PC-3 (cell line): ENCODE measurements at regions not wholly inside any gene's neighbourhood (a gene's known extent, or its start where the extent isn't known, plus 50 kb on each side); places are given as distances from the start of the nearest gene placed in this dataset.

Experiments
- ATAC-seq: fragments of 200-7000 bp; cut with Tn5 transposase; 2 replicates; pipeline ENCODE4 v1.9.1; 2020; ENCODE audit warnings: mild to moderate bottlenecking, moderate library complexity
- BruUV-seq: library from RNA; stranded (reverse); fragments of 400-500 nt; replicated peaks from 2 replicates; lab custom pipeline; 2021; lab: Mats Ljungman, UMichigan
- CTCF ChIA-PET: fragments of 300-600 bp; sonication (Branson Sonifier 250); formaldehyde crosslinking; loops from one replicate; lab custom pipeline; 2022; ENCODE audit warnings: antibody characterized with exemption; lab: Charles Lee
- POLR2A ChIA-PET: fragments of 300-600 bp; sonication (Branson Sonifier 250); formaldehyde crosslinking; loops from one replicate; lab custom pipeline; 2022; ENCODE audit warnings: antibody characterized with exemption; ENCODE audit not compliant: unreplicated experiment; lab: Charles Lee
- DNase-seq: peaks from one replicate; pipeline ENCODE4 v3.0.0-alpha.2; 2015
- H2AFZ ChIP-seq: fragments of 300-600 bp; sonication (generic); 2 replicates; pipeline ENCODE4 v1.6.0; 2016; ENCODE audit warnings: antibody characterized with exemption, low read length
- H3F3A ChIP-seq: fragments of 300-600 bp; sonication (generic); one replicate; pipeline ENCODE4 v1.6.0; 2017; ENCODE audit warnings: antibody characterized with exemption, low read length, control low read depth, mild to moderate bottlenecking; ENCODE audit not compliant: unreplicated experiment
- H3K27ac ChIP-seq: fragments of 300-600 bp; sonication (generic); 2 replicates; pipeline ENCODE4 v1.5.1; 2016; ENCODE audit warnings: mild to moderate bottlenecking, low read length
- H3K27me3 ChIP-seq: fragments of 300-600 bp; sonication (generic); 2 replicates; pipeline ENCODE4 v1.6.1; 2016; ENCODE audit warnings: low read length, mixed read lengths
- H3K36me3 ChIP-seq: fragments of 300-600 bp; sonication (generic); 2 replicates; pipeline ENCODE4 v1.6.1; 2016; ENCODE audit warnings: low read depth, mixed run types, low read length, mixed read lengths
- H3K4me1 ChIP-seq: fragments of 300-600 bp; sonication (generic); 2 replicates; pipeline ENCODE4 v1.5.1; 2016; ENCODE audit warnings: low read length; ENCODE audit not compliant: insufficient read depth
- H3K4me2 ChIP-seq: fragments of 300-600 bp; sonication (generic); 2 replicates; pipeline ENCODE4 v1.6.0; 2016; ENCODE audit warnings: low read length
- H3K4me3 ChIP-seq: fragments of 300-600 bp; sonication (generic); 2 replicates; pipeline ENCODE4 v1.5.1; 2016; ENCODE audit warnings: mild to moderate bottlenecking, low read length, mixed read lengths
- H3K79me2 ChIP-seq: fragments of 300-600 bp; sonication (generic); 2 replicates; pipeline ENCODE4 v1.6.1; 2017; ENCODE audit warnings: low read length, mixed read lengths
- H3K9ac ChIP-seq: fragments of 300-600 bp; sonication (generic); 2 replicates; pipeline ENCODE4 v1.6.0; 2016; ENCODE audit warnings: mild to moderate bottlenecking, low read length
- H3K9me2 ChIP-seq: fragments of 300-600 bp; sonication (generic); replicated peaks from 2 replicates; pipeline ENCODE4 v1.6.1; 2016; ENCODE audit warnings: mixed run types, low read length, mixed read lengths
- H3K9me3 ChIP-seq: fragments of 300-600 bp; sonication (generic); 2 replicates; pipeline ENCODE4 v1.6.1; 2016; ENCODE audit warnings: low read length, mixed read lengths
- H4K20me1 ChIP-seq: fragments of 300-600 bp; sonication (generic); 2 replicates; pipeline ENCODE4 v1.6.1; 2016; ENCODE audit warnings: low read length, mixed read lengths
- EZH2 ChIP-seq: fragments of 300-600 bp; sonication (generic); IDR thresholded peaks from one replicate; pipeline ENCODE4 v1.6.1; 2017; ENCODE audit warnings: antibody characterized with exemption, mild to moderate bottlenecking, low read length; ENCODE audit not compliant: unreplicated experiment
- EZH2phosphoT487 ChIP-seq: fragments of 300-600 bp; sonication (generic); IDR thresholded peaks from 2 replicates; pipeline ENCODE4 v1.6.1; 2018; ENCODE audit warnings: mild to moderate bottlenecking, antibody characterized with exemption, low read length, borderline replicate concordance
- intact Hi-C: fragments of 100-400 bp; cut with micrococcal nuclease; formaldehyde crosslinking; loops from 2 replicates; pipeline ENCODE4 v1.9.0; 2023
- TF ChIP-seq, protein P1 (sequence below): fragments of 300-600 bp; sonication (generic); conservative IDR thresholded peaks from 2 replicates; pipeline ENCODE4 v1.5.1; 2017; ENCODE audit warnings: antibody characterized with exemption, low read depth, mild to moderate bottlenecking, low read length

DNA sequence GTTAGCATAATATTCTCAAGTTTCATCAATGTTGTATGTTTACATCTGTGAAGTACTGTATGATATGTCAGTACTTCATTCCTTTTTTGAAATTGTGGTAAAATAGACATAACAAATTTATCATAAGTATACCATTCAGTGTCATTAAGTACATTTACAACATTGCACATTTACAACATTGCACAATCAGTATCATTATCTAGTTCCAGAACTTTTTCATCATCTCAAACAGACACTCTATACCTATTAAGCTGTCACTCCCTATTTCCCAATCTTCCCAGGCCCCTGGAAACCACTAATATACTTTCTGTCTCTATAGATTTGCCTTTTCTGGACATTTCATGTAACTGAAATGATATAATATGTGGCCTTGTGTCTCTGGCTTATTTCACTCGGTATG is 75.1 kb upstream of the ATG10 start:
- ChIA-PET POLR2A (no interaction called here), CTCF (no interaction called here)
- Histone ChIP-seq H3K79me2 (no peaks in the 10 kb centered on the region), H3K4me2 (no peak overlapping the region), H3F3A (no peaks in the 10 kb centered on the region), H3K27me3 (no peaks in the 10 kb centered on the region), H3K36me3 (no peaks in the 10 kb centered on the region), H3K4me1 (no peaks in the 10 kb centered on the region), H3K4me3 (no peak overlapping the region), H4K20me1 (no peaks in the 10 kb centered on the region), H3K9me2 (no peaks in the 10 kb centered on the region), H3K27ac (no peak overlapping the region), H2AFZ (no peak overlapping the region), H3K9ac (no peak overlapping the region), H3K9me3 (no peaks in the 10 kb centered on the region)
- BruUV-seq, result no TSS peak
- TF ChIP-seq EZH2phosphoT487, result no peak
- TF ChIP-seq, protein P1, sequence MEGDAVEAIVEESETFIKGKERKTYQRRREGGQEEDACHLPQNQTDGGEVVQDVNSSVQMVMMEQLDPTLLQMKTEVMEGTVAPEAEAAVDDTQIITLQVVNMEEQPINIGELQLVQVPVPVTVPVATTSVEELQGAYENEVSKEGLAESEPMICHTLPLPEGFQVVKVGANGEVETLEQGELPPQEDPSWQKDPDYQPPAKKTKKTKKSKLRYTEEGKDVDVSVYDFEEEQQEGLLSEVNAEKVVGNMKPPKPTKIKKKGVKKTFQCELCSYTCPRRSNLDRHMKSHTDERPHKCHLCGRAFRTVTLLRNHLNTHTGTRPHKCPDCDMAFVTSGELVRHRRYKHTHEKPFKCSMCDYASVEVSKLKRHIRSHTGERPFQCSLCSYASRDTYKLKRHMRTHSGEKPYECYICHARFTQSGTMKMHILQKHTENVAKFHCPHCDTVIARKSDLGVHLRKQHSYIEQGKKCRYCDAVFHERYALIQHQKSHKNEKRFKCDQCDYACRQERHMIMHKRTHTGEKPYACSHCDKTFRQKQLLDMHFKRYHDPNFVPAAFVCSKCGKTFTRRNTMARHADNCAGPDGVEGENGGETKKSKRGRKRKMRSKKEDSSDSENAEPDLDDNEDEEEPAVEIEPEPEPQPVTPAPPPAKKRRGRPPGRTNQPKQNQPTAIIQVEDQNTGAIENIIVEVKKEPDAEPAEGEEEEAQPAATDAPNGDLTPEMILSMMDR, result no peak
- TF ChIP-seq EZH2, result no peak
- intact Hi-C loops, result no loop called here
- ATAC-seq (no peak), DNase-seq (no peak)

DNA sequence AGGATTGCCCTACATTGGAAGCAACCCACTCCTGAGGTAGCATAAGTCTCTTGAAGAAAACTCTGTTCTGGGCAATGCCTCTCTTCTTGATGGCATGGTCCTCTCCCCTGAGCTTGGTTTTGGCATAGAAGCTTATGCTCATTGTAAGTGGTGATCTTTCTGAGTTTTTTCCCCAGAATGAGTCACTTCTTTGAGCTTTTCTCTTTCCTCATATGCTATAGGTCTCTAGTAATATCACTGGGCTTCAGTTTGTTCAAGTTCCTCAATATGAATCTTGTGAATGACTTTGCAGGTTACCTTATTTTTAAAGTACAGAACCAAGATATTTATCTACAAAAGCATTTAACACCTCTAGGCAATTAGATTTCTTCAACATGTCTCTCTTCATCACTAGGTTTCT is 76.5 kb upstream of the ATG10 start:
- no peak for ATAC-seq
- H3K79me2 ChIP-seq, result no peaks in the 10 kb centered on the region
- no peak overlapping the region for H3K4me2 ChIP-seq
- no peaks in the 10 kb centered on the region for H3K4me1 ChIP-seq
- intact Hi-C loops, result no loop called here
- no peaks in the 10 kb centered on the region for H3K9me2 ChIP-seq
- POLR2A ChIA-PET, result interaction anchor here (0.6 kb wide), 1 partner anchor 44 kb away, joined by 3 read pairs; no protein-coding TSS in a partner anchor
- H3K27me3 ChIP-seq, result no peaks in the 10 kb centered on the region
- no peak overlapping the region for H3K27ac ChIP-seq
- no peak for DNase-seq
- TF ChIP-seq EZH2phosphoT487, result no peak
- no peak for TF ChIP-seq EZH2
- TF ChIP-seq, protein P1, result no peak
- CTCF ChIA-PET, result no interaction called here
- H4K20me1 ChIP-seq, result no peaks in the 10 kb centered on the region
- H3K9ac ChIP-seq, result no peak overlapping the region
- BruUV-seq, result no TSS peak
- H3K9me3 ChIP-seq, result no peaks in the 10 kb centered on the region
- no peak overlapping the region for H2AFZ ChIP-seq
- H3F3A ChIP-seq, result no peaks in the 10 kb centered on the region
- H3K36me3 ChIP-seq, result no peaks in the 10 kb centered on the region
- H3K4me3 ChIP-seq, result no peak overlapping the region

DNA sequence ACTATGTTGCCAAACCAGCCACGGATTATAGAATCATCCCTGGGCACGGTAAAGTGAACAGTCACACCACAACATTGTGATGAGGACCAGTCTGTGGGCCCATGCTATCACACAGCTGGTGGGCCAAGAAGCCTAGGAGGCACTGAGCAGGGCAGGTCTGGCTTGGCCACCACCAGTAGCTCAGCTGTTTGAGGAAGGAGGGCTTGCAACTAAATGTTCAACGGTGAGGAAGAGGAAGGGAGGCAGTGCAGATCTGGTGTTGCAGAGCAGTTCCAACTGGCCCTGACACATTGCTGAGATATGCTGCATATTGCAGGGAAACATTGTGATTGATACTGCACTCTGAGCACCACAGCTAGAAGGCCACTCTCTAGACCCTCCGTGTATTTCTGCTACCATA is 77.9 kb upstream of the ATG10 start:
- BruUV-seq, result no TSS peak
- Histone ChIP-seq H3K79me2 (no peaks in the 10 kb centered on the region), H3K27me3 (no peaks in the 10 kb centered on the region), H3K9ac (no peak overlapping the region), H3K27ac (no peak overlapping the region), H4K20me1 (no peaks in the 10 kb centered on the region), H3K4me3 (no peak overlapping the region), H3K4me2 (no peak overlapping the region), H3K36me3 (no peaks in the 10 kb centered on the region), H3F3A (no peaks in the 10 kb centered on the region), H3K4me1 (no peaks in the 10 kb centered on the region), H3K9me3 (no peaks in the 10 kb centered on the region), H3K9me2 (no peaks in the 10 kb centered on the region), H2AFZ (no peak overlapping the region)
- ChIA-PET POLR2A (no interaction called here), CTCF (no interaction called here)
- DNase-seq (no peak), ATAC-seq (no peak)
- intact Hi-C loops, result no loop called here
- TF ChIP-seq EZH2 (no peak), EZH2phosphoT487 (no peak)
- TF ChIP-seq, protein P1, result no peak
